ENCODE measurements at regions not wholly inside any gene's neighbourhood (a gene's known extent, or its start where the extent isn't known, plus 50 kb on each side); places are given as distances from the start of the nearest gene placed in this dataset.
"Not testable (repeated sequence)": the region's sequence is repeated elsewhere in the genome, so short reads cannot be mapped to it uniquely, and the experiment has no call there.

GRCh38 chr18:11488175-11488574 lies 121.2 kb upstream of the SLC35G4 start:
- Histone ChIP-seq H3K36me3 (ENCODE audit: insufficient read depth, low read length) (no peaks in the 10 kb centered on the region), H3K27ac (ENCODE audit: low read depth, low read length) (no peak overlapping the region), H3K9ac (ENCODE audit: low read depth, low read length) (no peak overlapping the region), H3K27me3 (ENCODE audit: insufficient read depth, low read length) (no peaks in the 10 kb centered on the region), H3K9me3 (ENCODE audit: insufficient read depth, low read depth, low read length) (no peaks in the 10 kb centered on the region), H3K4me3 (ENCODE audit: low read length) (no peak overlapping the region), H3K4me1 (ENCODE audit: insufficient read depth, low read length) (no peaks in the 10 kb centered on the region)
- 92% methylated on average over 3 of the region's 3 CpGs for WGBS

GRCh38 chr18:11487390-11487789 lies 122.0 kb upstream of the SLC35G4 start:
- Histone ChIP-seq H3K9me3 (ENCODE audit: insufficient read depth, low read depth, low read length) (no peaks in the 10 kb centered on the region), H3K27me3 (ENCODE audit: insufficient read depth, low read length) (no peaks in the 10 kb centered on the region), H3K4me3 (ENCODE audit: low read length) (no peak overlapping the region), H3K9ac (ENCODE audit: low read depth, low read length) (no peak overlapping the region), H3K27ac (ENCODE audit: low read depth, low read length) (no peak overlapping the region), H3K36me3 (ENCODE audit: insufficient read depth, low read length) (no peaks in the 10 kb centered on the region), H3K4me1 (ENCODE audit: insufficient read depth, low read length) (no peaks in the 10 kb centered on the region)
- WGBS = 88% methylated on average over 1 of the region's 1 CpG

GRCh38 chr18:11482271-11482670 lies 127.1 kb upstream of the SLC35G4 start:
- Histone ChIP-seq H3K9me3 (ENCODE audit: insufficient read depth, low read depth, low read length) (0 out of 2 replicates have a peak, but pooled peaks cover 4% of the 10 kb centered on the region), H3K4me3 (ENCODE audit: low read length) (no peak overlapping the region), H3K4me1 (ENCODE audit: insufficient read depth, low read length) (no peaks in the 10 kb centered on the region), H3K36me3 (ENCODE audit: insufficient read depth, low read length) (no peaks in the 10 kb centered on the region), H3K27me3 (ENCODE audit: insufficient read depth, low read length) (no peaks in the 10 kb centered on the region), H3K27ac (ENCODE audit: low read depth, low read length) (no peak overlapping the region), H3K9ac (ENCODE audit: low read depth, low read length) (no peak overlapping the region)

- WGBS = 95% methylated on average over 1 of the region's 1 CpG
Measured at GRCh38 chr18:11480692-11481091, 128.7 kb upstream of the SLC35G4 start.

GRCh38 chr18:11479031-11479430 lies 130.4 kb upstream of the SLC35G4 start:
- WGBS = 81% methylated on average over 7 of the region's 7 CpGs
- not testable (repeated sequence) for H3K9me3 ChIP-seq (ENCODE audit: insufficient read depth, low read depth, low read length); H3K9ac ChIP-seq (ENCODE audit: low read depth, low read length); H3K36me3 ChIP-seq (ENCODE audit: insufficient read depth, low read length); H3K27ac ChIP-seq (ENCODE audit: low read depth, low read length); H3K27me3 ChIP-seq (ENCODE audit: insufficient read depth, low read length); H3K4me1 ChIP-seq (ENCODE audit: insufficient read depth, low read length); H3K4me3 ChIP-seq (ENCODE audit: low read length)

More at GRCh38 chr18:11480692-11481091, 128.7 kb upstream of the SLC35G4 start:
- H3K4me3 ChIP-seq (ENCODE audit: low read length) = no peak overlapping the region
- 0 out of 2 replicates have a peak, but pooled peaks cover 4% of the 10 kb centered on the region for H3K9me3 ChIP-seq (ENCODE audit: insufficient read depth, low read depth, low read length)
- H3K27me3 ChIP-seq (ENCODE audit: insufficient read depth, low read length) = no peaks in the 10 kb centered on the region
- no peak overlapping the region for H3K27ac ChIP-seq (ENCODE audit: low read depth, low read length)
- no peaks in the 10 kb centered on the region for H3K4me1 ChIP-seq (ENCODE audit: insufficient read depth, low read length)
- no peaks in the 10 kb centered on the region for H3K36me3 ChIP-seq (ENCODE audit: insufficient read depth, low read length)
- no peak overlapping the region for H3K9ac ChIP-seq (ENCODE audit: low read depth, low read length)

GRCh38 chr18:11470941-11471340 lies 138.5 kb upstream of the SLC35G4 start:
- WGBS = 91% methylated on average over 7 of the region's 7 CpGs
- no peaks in the 10 kb centered on the region for H3K9me3 ChIP-seq (ENCODE audit: insufficient read depth, low read depth, low read length)
- no peaks in the 10 kb centered on the region for H3K27me3 ChIP-seq (ENCODE audit: insufficient read depth, low read length)
- no peak overlapping the region for H3K9ac ChIP-seq (ENCODE audit: low read depth, low read length)
- no peak overlapping the region for H3K4me3 ChIP-seq (ENCODE audit: low read length)
- H3K4me1 ChIP-seq (ENCODE audit: insufficient read depth, low read length) = no peaks in the 10 kb centered on the region
- H3K27ac ChIP-seq (ENCODE audit: low read depth, low read length) = no peak overlapping the region
- H3K36me3 ChIP-seq (ENCODE audit: insufficient read depth, low read length) = no peaks in the 10 kb centered on the region

- Histone ChIP-seq H3K27ac (ENCODE audit: low read depth, low read length) (no peak overlapping the region), H3K36me3 (ENCODE audit: insufficient read depth, low read length) (no peaks in the 10 kb centered on the region), H3K9me3 (ENCODE audit: insufficient read depth, low read depth, low read length) (no peaks in the 10 kb centered on the region), H3K4me1 (ENCODE audit: insufficient read depth, low read length) (no peaks in the 10 kb centered on the region), H3K9ac (ENCODE audit: low read depth, low read length) (no peak overlapping the region), H3K27me3 (ENCODE audit: insufficient read depth, low read length) (no peaks in the 10 kb centered on the region), H3K4me3 (ENCODE audit: low read length) (no peak overlapping the region)
- WGBS = 85% methylated on average over 2 of the region's 2 CpGs
Measured at GRCh38 chr18:11468617-11469016, 140.8 kb upstream of the SLC35G4 start.

- no peaks in the 10 kb centered on the region for H3K9me3 ChIP-seq (ENCODE audit: insufficient read depth, low read depth, low read length)
- no peaks in the 10 kb centered on the region for H3K36me3 ChIP-seq (ENCODE audit: insufficient read depth, low read length)
- H3K27ac ChIP-seq (ENCODE audit: low read depth, low read length) = no peak overlapping the region
- H3K4me3 ChIP-seq (ENCODE audit: low read length) = no peak overlapping the region
- WGBS = 97% methylated on average over 3 of the region's 3 CpGs
- no peak overlapping the region for H3K9ac ChIP-seq (ENCODE audit: low read depth, low read length)
- H3K4me1 ChIP-seq (ENCODE audit: insufficient read depth, low read length) = no peaks in the 10 kb centered on the region
- no peaks in the 10 kb centered on the region for H3K27me3 ChIP-seq (ENCODE audit: insufficient read depth, low read length)
Measured at GRCh38 chr18:11468120-11468519, 141.3 kb upstream of the SLC35G4 start.

GRCh38 chr18:11467611-11468010 lies 141.8 kb upstream of the SLC35G4 start:
- Histone ChIP-seq H3K4me1 (ENCODE audit: insufficient read depth, low read length) (no peaks in the 10 kb centered on the region), H3K9ac (ENCODE audit: low read depth, low read length) (no peak overlapping the region), H3K27me3 (ENCODE audit: insufficient read depth, low read length) (no peaks in the 10 kb centered on the region), H3K36me3 (ENCODE audit: insufficient read depth, low read length) (no peaks in the 10 kb centered on the region), H3K4me3 (ENCODE audit: low read length) (no peak overlapping the region), H3K9me3 (ENCODE audit: insufficient read depth, low read depth, low read length) (no peaks in the 10 kb centered on the region), H3K27ac (ENCODE audit: low read depth, low read length) (no peak overlapping the region)
- WGBS = 97% methylated on average over 2 of the region's 2 CpGs

- no peak overlapping the region for H3K27ac ChIP-seq (ENCODE audit: low read depth, low read length)
- no peaks in the 10 kb centered on the region for H3K36me3 ChIP-seq (ENCODE audit: insufficient read depth, low read length)
- no peaks in the 10 kb centered on the region; the same call in 1 of the 2 replicates for H3K4me1 ChIP-seq (ENCODE audit: insufficient read depth, low read length)
- 94% methylated on average over 1 of the region's 2 CpGs for WGBS
- H3K4me3 ChIP-seq (ENCODE audit: low read length) = no peak overlapping the region
- no peaks in the 10 kb centered on the region for H3K27me3 ChIP-seq (ENCODE audit: insufficient read depth, low read length)
- no peaks in the 10 kb centered on the region for H3K9me3 ChIP-seq (ENCODE audit: insufficient read depth, low read depth, low read length)
- H3K9ac ChIP-seq (ENCODE audit: low read depth, low read length) = no peak overlapping the region
Measured at GRCh38 chr18:11464129-11464528, 145.3 kb upstream of the SLC35G4 start.

GRCh38 chr18:11458447-11458846 lies 150.9 kb upstream of the SLC35G4 start:
- H3K4me3 ChIP-seq (ENCODE audit: low read length) = no peak overlapping the region
- H3K27me3 ChIP-seq (ENCODE audit: insufficient read depth, low read length) = no peaks in the 10 kb centered on the region
- H3K36me3 ChIP-seq (ENCODE audit: insufficient read depth, low read length) = no peaks in the 10 kb centered on the region
- no CpG with 5 or more reads among the region's 3 CpGs for WGBS
- no peaks in the 10 kb centered on the region for H3K9me3 ChIP-seq (ENCODE audit: insufficient read depth, low read depth, low read length)
- no peak overlapping the region for H3K27ac ChIP-seq (ENCODE audit: low read depth, low read length)
- no peaks in the 10 kb centered on the region; the same call in 1 of the 2 replicates for H3K4me1 ChIP-seq (ENCODE audit: insufficient read depth, low read length)
- no peak overlapping the region for H3K9ac ChIP-seq (ENCODE audit: low read depth, low read length)

GRCh38 chr18:11457853-11458252 lies 151.5 kb upstream of the SLC35G4 start:
- not testable (repeated sequence) for H3K27me3 ChIP-seq (ENCODE audit: insufficient read depth, low read length); H3K27ac ChIP-seq (ENCODE audit: low read depth, low read length); H3K9me3 ChIP-seq (ENCODE audit: insufficient read depth, low read depth, low read length); H3K4me1 ChIP-seq (ENCODE audit: insufficient read depth, low read length); H3K36me3 ChIP-seq (ENCODE audit: insufficient read depth, low read length); H3K9ac ChIP-seq (ENCODE audit: low read depth, low read length); H3K4me3 ChIP-seq (ENCODE audit: low read length)
- 87% methylated on average over 2 of the region's 3 CpGs for WGBS

All from HUES64 (cell line).